ENCODE measurements at regions not wholly inside any gene's neighbourhood (a gene's known extent, or its start where the extent isn't known, plus 50 kb on each side); places are given as distances from the start of the nearest gene placed in this dataset.

DNA sequence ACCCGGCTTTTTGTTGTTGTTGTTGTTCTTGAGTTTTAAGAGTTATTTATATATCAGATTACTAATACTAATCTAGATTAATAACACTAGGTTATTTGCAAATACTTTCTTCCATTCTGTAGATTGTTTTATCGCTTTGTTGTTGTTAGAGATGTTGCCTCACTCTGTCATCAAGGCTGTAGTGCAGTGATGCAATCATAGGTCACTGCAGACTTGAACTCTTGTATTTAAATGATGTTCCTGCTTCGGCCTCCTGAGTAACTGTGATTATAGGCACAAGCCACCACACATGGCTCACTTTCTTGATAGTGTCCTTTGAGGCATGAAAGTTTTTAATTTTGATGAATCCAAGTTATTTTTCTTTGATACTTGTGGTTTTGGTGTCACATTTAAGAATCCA lies 129.0 kb downstream of the VSIG4 start:
- TF ChIP-seq, protein P1, sequence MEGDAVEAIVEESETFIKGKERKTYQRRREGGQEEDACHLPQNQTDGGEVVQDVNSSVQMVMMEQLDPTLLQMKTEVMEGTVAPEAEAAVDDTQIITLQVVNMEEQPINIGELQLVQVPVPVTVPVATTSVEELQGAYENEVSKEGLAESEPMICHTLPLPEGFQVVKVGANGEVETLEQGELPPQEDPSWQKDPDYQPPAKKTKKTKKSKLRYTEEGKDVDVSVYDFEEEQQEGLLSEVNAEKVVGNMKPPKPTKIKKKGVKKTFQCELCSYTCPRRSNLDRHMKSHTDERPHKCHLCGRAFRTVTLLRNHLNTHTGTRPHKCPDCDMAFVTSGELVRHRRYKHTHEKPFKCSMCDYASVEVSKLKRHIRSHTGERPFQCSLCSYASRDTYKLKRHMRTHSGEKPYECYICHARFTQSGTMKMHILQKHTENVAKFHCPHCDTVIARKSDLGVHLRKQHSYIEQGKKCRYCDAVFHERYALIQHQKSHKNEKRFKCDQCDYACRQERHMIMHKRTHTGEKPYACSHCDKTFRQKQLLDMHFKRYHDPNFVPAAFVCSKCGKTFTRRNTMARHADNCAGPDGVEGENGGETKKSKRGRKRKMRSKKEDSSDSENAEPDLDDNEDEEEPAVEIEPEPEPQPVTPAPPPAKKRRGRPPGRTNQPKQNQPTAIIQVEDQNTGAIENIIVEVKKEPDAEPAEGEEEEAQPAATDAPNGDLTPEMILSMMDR (tag by site-specific recombination; IDR thresholded peaks at IDR 0.05) = no peak
- TF ChIP-seq, protein P2, sequence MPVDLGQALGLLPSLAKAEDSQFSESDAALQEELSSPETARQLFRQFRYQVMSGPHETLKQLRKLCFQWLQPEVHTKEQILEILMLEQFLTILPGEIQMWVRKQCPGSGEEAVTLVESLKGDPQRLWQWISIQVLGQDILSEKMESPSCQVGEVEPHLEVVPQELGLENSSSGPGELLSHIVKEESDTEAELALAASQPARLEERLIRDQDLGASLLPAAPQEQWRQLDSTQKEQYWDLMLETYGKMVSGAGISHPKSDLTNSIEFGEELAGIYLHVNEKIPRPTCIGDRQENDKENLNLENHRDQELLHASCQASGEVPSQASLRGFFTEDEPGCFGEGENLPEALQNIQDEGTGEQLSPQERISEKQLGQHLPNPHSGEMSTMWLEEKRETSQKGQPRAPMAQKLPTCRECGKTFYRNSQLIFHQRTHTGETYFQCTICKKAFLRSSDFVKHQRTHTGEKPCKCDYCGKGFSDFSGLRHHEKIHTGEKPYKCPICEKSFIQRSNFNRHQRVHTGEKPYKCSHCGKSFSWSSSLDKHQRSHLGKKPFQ (tag by site-specific recombination; IDR thresholded peaks at IDR 0.05) = no peak
- no peak for TF ChIP-seq ZNF114 (tag by site-specific recombination; IDR thresholded peaks at IDR 0.05)
- TF ChIP-seq, protein P3, sequence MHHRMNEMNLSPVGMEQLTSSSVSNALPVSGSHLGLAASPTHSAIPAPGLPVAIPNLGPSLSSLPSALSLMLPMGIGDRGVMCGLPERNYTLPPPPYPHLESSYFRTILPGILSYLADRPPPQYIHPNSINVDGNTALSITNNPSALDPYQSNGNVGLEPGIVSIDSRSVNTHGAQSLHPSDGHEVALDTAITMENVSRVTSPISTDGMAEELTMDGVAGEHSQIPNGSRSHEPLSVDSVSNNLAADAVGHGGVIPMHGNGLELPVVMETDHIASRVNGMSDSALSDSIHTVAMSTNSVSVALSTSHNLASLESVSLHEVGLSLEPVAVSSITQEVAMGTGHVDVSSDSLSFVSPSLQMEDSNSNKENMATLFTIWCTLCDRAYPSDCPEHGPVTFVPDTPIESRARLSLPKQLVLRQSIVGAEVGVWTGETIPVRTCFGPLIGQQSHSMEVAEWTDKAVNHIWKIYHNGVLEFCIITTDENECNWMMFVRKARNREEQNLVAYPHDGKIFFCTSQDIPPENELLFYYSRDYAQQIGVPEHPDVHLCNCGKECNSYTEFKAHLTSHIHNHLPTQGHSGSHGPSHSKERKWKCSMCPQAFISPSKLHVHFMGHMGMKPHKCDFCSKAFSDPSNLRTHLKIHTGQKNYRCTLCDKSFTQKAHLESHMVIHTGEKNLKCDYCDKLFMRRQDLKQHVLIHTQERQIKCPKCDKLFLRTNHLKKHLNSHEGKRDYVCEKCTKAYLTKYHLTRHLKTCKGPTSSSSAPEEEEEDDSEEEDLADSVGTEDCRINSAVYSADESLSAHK (tag by site-specific recombination; IDR thresholded peaks at IDR 0.05) = no peak
- no peak for TF ChIP-seq ZNF24 (tag by site-specific recombination; IDR thresholded peaks at IDR 0.05)
